ENCODE measurements at regions not wholly inside any gene's neighbourhood (a gene's known extent, or its start where the extent isn't known, plus 50 kb on each side); places are given as distances from the start of the nearest gene placed in this dataset.

DNA sequence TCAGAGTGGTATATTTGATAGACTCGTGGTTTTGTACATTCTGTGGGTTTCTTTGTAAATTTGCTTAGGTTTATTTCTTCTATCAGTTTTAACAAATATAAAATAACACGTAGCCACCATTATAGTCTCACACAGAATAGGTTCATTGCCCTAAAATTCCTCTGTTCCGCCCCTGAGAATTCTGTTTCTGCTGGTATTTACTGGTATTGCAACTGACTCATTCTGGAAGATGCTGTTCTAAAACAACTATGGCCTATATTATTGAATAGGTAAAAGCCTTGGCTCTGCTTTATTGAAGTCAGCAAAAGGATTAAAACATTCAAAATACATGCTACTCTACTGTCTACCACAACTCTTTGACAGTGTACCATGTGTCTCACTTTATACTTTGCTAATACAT, 119.1 kb upstream of the CHORDC1 start:
- Histone ChIP-seq H3K4me3 (no peak overlapping the region), H3K27me3 (no peaks in the 10 kb centered on the region), H3K36me3 (no peaks in the 10 kb centered on the region), H3K27ac (replicated peaks in 1 of 4) (no peak overlapping the region), H3K9me3 (no peaks in the 10 kb centered on the region), H3K4me1 (no peaks in the 10 kb centered on the region)
- WGBS = 80% methylated on average over 3 of the region's 3 CpGs
- intact Hi-C loops (cut with DNase I) = no loop called here
- DNase-seq (ENCODE audit: extremely low spot score) = no peak
- TF ChIP-seq POLR2AphosphoS5 (IDR thresholded peaks at IDR 0.05) (no peak), EP300 (IDR thresholded peaks at IDR 0.05) (no peak), POLR2A (IDR thresholded peaks at IDR 0.05; ENCODE audit: low read depth) (no peak)
- TF ChIP-seq, protein P1, sequence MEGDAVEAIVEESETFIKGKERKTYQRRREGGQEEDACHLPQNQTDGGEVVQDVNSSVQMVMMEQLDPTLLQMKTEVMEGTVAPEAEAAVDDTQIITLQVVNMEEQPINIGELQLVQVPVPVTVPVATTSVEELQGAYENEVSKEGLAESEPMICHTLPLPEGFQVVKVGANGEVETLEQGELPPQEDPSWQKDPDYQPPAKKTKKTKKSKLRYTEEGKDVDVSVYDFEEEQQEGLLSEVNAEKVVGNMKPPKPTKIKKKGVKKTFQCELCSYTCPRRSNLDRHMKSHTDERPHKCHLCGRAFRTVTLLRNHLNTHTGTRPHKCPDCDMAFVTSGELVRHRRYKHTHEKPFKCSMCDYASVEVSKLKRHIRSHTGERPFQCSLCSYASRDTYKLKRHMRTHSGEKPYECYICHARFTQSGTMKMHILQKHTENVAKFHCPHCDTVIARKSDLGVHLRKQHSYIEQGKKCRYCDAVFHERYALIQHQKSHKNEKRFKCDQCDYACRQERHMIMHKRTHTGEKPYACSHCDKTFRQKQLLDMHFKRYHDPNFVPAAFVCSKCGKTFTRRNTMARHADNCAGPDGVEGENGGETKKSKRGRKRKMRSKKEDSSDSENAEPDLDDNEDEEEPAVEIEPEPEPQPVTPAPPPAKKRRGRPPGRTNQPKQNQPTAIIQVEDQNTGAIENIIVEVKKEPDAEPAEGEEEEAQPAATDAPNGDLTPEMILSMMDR (IDR thresholded peaks at IDR 0.05) = no peak

DNA sequence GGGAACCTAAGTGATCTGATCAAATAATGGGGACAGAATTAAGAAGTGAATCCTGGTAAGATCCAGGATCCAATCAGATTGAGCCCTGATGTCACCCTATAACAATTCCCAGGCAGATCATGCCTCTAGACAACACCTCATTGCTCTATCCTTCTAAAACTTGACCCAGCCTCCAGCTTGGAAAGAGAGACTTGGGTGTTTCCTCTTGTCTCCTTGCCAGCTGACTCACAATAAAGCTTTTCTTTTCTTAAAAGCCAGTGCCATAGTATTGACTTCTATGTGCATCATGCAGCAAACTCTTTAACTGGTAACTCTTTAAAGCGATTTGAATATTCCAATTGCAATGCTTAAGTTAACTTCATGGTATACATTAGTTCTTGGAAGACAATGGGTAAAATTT, 109.6 kb upstream of the CHORDC1 start:
- H3K36me3 ChIP-seq = no peaks in the 10 kb centered on the region
- H3K27ac ChIP-seq (replicated peaks in 1 of 4) = no peak overlapping the region
- H3K9me3 ChIP-seq = no peaks in the 10 kb centered on the region
- no peak for DNase-seq (ENCODE audit: extremely low spot score)
- no peak for TF ChIP-seq EP300 (IDR thresholded peaks at IDR 0.05)
- no peak for TF ChIP-seq POLR2AphosphoS5 (IDR thresholded peaks at IDR 0.05)
- no peaks in the 10 kb centered on the region for H3K4me1 ChIP-seq
- H3K27me3 ChIP-seq = no peaks in the 10 kb centered on the region
- no peak overlapping the region for H3K4me3 ChIP-seq
- intact Hi-C loops (cut with DNase I) = no loop called here
- whole genome bisulfite sequencing = 100% methylated on average over 1 of the region's 1 CpG

DNA sequence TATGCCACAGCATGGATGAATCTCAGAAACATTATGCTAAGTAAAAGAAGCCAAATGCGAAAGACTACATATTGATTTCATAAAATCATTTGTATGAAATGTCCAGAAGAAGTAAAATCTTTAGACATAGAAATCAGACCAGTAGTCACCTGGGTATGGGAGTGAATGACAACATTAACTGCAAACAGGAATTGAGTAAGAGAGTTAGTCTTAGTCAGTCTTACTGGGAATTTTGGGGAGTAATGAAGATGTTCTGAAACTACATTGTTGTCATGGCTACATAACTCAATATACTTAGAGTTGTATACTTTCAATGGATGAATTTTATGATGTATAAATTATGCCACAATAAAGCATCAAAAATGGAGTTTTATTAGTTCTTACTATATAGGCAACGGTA, 107.8 kb upstream of the CHORDC1 start:
- 97% methylated on average over 2 of the region's 2 CpGs for WGBS
- intact Hi-C loops (cut with DNase I) = no loop called here

DNA sequence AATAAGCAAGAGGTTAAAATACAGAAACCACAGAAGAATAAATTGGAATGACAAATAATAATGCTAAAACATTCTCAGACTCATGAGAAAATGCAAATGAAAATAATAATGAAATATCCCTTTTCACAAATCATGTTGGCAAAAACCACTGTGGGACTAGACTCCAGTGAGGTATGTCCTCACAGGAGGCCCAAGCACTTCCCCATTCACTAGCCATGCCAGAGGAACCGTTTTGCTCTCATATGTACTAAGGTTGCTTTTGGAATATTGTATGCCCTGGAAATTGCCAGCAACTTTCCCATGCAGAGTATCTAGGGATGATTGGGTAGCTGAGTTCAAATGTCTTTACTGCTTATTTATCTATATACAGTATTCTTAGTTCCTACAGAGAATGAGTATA, 106.2 kb upstream of the CHORDC1 start:
- H3K4me1 ChIP-seq = no peaks in the 10 kb centered on the region
- intact Hi-C loops (cut with DNase I) = no loop called here
- peaks cover 0 to 6% (median 1%) of the 10 kb centered on the region in 4 donors for H3K9me3 ChIP-seq
- WGBS = 91% methylated on average over 1 of the region's 1 CpG
- TF ChIP-seq POLR2A (IDR thresholded peaks at IDR 0.05; ENCODE audit: low read depth) (no peak), POLR2AphosphoS5 (IDR thresholded peaks at IDR 0.05) (no peak), EP300 (IDR thresholded peaks at IDR 0.05) (no peak)
- TF ChIP-seq, protein P1 (IDR thresholded peaks at IDR 0.05) = no peak
- H3K36me3 ChIP-seq = no peaks in the 10 kb centered on the region
- no peak overlapping the region for H3K4me3 ChIP-seq
- H3K27me3 ChIP-seq = no peaks in the 10 kb centered on the region
- H3K27ac ChIP-seq (replicated peaks in 1 of 4) = no peak overlapping the region
- DNase-seq (ENCODE audit: extremely low spot score) = no peak

More for the DNA sequence above, 107.8 kb upstream of the CHORDC1 start:
- H3K27ac ChIP-seq (replicated peaks in 1 of 4) = no peak overlapping the region
- H3K4me3 ChIP-seq = no peak overlapping the region
- no peak for TF ChIP-seq POLR2A (IDR thresholded peaks at IDR 0.05; ENCODE audit: low read depth)
- TF ChIP-seq EP300 (IDR thresholded peaks at IDR 0.05) = no peak
- no peak for TF ChIP-seq POLR2AphosphoS5 (IDR thresholded peaks at IDR 0.05)
- TF ChIP-seq, protein P1 (IDR thresholded peaks at IDR 0.05) = no peak
- no peaks in the 10 kb centered on the region for H3K4me1 ChIP-seq
- no peaks in the 10 kb centered on the region for H3K36me3 ChIP-seq
- no peaks in the 10 kb centered on the region for H3K9me3 ChIP-seq
- no peak for DNase-seq (ENCODE audit: extremely low spot score)
- H3K27me3 ChIP-seq = no peaks in the 10 kb centered on the region

- no peak for DNase-seq (ENCODE audit: extremely low spot score)
- Histone ChIP-seq H3K27ac (replicated peaks in 1 of 4) (no peak overlapping the region), H3K9me3 (peaks cover 0 to 11% (median 3%) of the 10 kb centered on the region in 4 donors), H3K27me3 (no peaks in the 10 kb centered on the region), H3K36me3 (no peaks in the 10 kb centered on the region), H3K4me1 (no peaks in the 10 kb centered on the region), H3K4me3 (no peak overlapping the region)
- intact Hi-C loops (cut with DNase I) = no loop called here
- WGBS = 45% methylated on average over 2 of the region's 2 CpGs
- TF ChIP-seq POLR2A (IDR thresholded peaks at IDR 0.05; ENCODE audit: low read depth) (no peak), EP300 (IDR thresholded peaks at IDR 0.05) (no peak), POLR2AphosphoS5 (IDR thresholded peaks at IDR 0.05) (no peak)
- TF ChIP-seq, protein P1 (IDR thresholded peaks at IDR 0.05) = no peak
These were observed 103.8 kb upstream of the CHORDC1 start for GRCh38 chr11:90326647-90327046.
